HG02981 (cell line): ENCODE measurements at regions not wholly inside any gene's neighbourhood (a gene's known extent, or its start where the extent isn't known, plus 50 kb on each side); places are given as distances from the start of the nearest gene placed in this dataset.
"Not testable (repeated sequence)": the region's sequence is repeated elsewhere in the genome, so short reads cannot be mapped to it uniquely, and the experiment has no call there.

Source experiments
- ATAC-seq: cut with Tn5 transposase; IDR thresholded peaks from one replicate; pipeline ENCODE4 v1.9.1; 2021; ENCODE audit warnings: mild to moderate bottlenecking, moderate library complexity; ENCODE audit not compliant: unreplicated experiment

GRCh38 chr1:58204284-58204683 lies 342.2 kb downstream of the OMA1 start:
- ATAC-seq, result no peak

DNA sequence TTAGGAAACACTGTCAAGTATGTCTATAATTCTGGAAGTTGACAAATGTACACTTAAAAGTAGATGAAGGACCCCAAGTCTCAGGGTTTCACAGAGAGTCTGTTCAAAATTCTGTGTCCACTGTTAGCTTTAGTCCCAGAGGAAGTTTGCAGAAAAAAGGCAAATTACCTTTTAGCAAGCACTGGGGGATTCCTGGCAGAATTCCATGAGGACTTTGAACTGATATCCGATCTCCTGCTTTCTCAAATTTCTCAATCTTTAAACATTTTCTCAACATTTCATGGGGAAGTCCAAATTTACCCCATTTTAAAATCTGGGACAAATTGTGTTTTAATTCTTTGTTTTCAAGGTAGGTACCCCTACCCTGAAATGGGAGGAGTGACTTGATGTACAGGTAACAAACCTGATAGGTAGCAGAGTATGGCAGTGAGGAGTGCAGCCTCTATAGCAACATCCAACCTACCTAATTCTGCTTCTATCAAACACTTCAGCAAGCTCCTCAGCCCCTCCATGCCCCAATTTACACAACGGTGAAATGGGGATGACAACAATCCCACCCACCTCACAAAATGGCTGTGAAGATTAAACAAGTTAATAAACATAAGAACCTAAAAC lies 344.9 kb downstream of the OMA1 start:
- no peak for ATAC-seq

GRCh38 chr1:58200437-58200836 lies 346.1 kb downstream of the OMA1 start:
- no peak for ATAC-seq

- no peak for ATAC-seq
Observed at GRCh38 chr1:58197811-58198210, 348.7 kb downstream of the OMA1 start.

DNA sequence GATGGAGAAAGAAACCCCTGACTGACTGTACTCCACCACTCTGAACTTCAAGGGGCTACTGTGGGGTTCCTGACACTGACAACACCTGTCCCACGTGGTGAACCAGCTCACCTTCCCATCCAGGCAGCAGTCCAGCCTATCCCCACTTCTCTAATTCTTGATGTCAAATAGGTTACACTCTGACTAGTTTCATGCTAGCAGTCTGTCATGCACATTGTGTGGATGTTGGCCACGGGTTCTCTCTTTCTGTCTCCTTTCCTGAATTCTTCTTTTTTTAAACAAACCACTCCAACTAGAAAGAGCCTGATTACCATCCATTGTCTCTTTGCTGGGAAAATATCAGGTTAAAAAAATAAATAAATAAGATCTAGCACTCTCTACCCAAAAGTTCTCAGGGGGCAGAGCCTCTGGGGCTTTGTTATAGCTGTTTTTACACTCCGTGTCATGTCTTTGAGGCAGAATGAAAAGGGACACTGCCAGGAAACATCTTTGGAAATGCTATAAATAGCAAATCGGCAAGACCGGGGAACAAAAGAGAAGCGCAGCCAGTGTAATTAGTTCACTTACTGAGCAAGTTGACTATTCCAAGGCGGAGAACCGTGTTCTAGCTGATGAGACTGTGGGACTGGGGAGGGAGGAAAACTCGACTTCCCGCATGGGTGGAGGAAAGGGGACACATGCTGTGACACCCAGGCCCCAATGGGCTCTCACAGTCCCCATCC lies 356.1 kb downstream of the OMA1 start:
- ATAC-seq, result no peak

DNA sequence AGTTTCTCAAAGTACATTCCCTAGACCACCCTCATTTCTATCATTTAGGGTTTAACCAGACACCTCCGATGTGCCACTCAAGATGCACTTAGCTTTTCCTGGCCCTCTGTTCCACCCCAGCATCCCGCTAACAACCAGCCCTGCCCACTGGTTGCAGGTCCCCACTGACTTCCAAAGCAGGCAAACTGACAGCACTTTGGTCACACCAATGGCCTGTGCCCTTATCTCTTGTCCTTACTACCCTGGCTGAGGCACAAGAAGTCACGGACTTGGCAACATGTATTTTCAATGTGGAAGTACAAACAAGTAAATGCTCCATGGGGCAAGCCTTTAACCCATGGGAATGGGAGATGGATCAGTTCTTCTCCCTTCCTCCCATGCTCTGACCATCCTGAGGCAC lies 357.1 kb downstream of the OMA1 start:
- no peak for ATAC-seq

GRCh38 chr1:58183286-58183685 lies 363.2 kb downstream of the OMA1 start:
- no peak for ATAC-seq

DNA sequence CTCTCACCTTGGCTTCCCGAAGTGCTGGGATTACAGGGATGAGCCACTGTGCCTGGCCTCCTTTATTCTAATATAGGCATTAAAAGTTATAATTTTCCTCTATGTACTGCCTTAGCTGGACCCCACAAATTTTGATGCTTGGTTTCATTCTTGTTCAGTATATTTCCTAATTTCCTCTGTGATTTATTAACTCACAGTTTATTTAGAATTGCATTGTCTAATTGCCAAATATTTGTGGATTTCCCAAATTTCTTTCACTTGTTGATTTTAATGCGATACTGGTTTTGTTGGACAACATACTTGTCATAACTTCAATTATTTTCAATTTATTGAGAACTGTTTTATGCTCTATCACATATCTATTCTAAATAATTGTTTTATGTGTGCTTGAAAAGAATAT lies 366.0 kb downstream of the OMA1 start:
- no peak for ATAC-seq

GRCh38 chr1:58169160-58169559 lies 377.4 kb downstream of the OMA1 start:
- not testable (repeated sequence) for ATAC-seq

DNA sequence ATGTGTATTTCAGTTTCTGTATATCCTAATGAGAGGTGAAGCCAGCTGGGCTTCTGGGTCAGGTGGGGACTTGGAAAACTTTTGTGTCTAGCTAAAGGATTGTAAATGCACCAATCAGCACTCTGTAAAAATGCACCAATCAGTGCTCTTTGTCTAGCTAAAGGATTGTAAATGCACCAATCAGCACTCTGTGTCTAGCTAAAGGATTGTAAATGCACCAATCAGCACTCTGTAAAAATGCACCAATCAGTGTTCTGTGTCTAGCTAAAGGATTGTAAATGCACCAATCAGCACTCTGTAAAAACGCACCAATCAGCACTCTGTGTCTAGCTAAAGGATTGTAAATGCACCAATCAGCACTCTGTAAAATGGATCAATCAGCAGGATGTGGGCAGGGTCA lies 379.4 kb downstream of the OMA1 start:
- ATAC-seq, result not testable (repeated sequence)

DNA sequence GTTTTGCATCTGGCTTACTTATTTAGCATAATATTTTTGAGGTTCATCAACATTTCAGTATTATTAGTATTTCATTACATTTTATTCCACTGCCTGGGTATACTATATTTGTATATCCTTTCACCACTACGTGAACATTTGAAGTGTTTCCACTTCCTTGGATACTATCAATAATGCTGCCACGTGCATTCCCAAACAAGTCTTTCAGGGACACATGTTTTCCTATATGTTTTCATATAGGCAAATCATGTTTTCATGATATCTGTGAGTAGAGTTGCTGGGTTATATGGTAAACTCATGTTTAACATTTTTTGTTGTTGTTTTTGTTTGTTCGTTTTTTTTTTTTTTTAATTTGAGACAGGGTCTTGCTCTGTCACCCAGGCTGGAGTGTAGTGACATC lies 380.1 kb downstream of the OMA1 start:
- ATAC-seq, result no peak

- no peak for ATAC-seq
Observed at GRCh38 chr1:58165073-58165472, 381.5 kb downstream of the OMA1 start.

- ATAC-seq, result peak; percentile 60
Observed at GRCh38 chr1:58162952-58163550, 383.5 kb downstream of the OMA1 start.

- ATAC-seq, result no peak
Observed at GRCh38 chr1:58159434-58159830, 387.1 kb downstream of the OMA1 start.

DNA sequence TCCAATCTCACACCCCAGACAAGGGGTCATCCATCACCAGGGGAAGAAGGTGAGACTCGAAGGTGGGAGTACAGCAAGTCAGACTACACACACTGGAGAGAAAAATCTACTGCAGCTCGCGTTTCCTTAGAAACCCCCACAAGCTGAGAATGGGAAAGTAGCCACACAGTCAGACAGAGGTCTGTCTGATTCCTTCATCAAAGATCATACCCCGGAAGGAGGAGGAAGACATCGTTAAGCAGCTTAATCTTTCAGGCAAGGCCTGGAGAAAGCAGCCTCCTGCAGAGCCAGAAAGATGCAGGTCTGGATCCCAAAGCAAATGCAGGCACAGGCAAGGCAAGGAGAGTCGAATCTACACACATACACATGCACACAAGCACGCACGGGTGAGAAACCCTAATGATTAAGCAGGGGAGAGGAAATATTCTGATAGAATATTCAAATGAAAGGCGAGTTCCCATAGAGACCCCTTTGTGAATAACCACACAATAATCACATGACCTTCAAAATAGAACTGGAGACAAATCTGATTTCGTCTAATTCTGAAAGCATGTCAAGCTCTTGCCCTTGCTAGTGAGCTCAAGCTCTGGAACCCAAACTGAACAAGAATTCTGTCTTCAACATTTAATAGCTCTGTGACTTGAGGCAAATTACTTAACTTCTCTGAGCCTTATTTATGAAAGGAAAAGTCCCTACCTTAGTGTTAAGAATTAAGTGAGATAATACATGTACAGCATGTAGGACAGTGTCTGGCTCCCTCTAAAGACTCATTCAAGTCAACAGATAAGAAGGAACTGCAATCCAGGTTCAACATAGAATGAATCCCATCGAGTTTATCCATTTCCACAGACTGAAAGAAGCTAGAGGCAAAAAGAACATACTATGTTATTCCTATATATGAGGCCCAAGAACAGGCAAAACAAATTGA lies 387.8 kb downstream of the OMA1 start:
- no peak for ATAC-seq

DNA sequence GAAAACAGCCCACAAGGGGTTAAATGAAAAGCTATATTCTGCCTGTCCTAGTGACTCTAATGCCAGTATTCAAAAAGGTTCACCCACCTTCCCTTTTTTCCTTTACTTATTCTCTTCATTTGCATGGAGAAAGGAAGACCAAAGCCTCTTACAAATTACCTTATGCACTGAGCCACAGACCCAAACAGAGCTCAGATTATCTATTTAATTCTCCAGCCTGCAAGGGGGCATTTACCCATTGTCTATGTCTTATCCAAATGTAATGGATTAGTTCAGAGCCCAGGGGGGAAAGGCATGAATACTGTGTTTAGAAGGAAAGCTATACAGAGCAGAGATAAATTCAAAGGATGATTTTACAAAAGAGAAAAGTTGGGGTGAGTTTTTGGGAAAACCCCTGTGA lies 388.5 kb downstream of the OMA1 start:
- no peak for ATAC-seq

GRCh38 chr1:58157256-58157655 lies 389.3 kb downstream of the OMA1 start:
- no peak for ATAC-seq

- no peak for ATAC-seq
Observed at GRCh38 chr1:58156831-58157230, 389.7 kb downstream of the OMA1 start.

DNA sequence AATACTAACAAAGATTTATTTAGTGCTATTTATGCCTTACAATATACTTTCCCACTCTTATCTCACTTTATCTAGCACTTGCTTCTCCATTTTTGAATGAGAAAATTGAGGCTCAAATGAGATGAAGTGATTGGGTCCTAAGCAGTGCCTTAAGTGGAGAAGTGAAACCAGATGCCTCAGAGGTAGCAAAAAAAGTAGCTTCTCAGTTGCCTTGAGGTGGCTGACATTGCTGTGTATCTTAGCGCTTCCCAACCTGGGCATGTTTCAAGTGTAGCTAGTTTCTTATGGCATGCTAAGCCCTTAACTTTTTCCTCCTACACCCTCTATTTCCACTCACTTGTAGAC lies 390.4 kb downstream of the OMA1 start:
- ATAC-seq, result no peak

- ATAC-seq, result no peak
Observed at GRCh38 chr1:58155418-58156123, 391.0 kb downstream of the OMA1 start.

GRCh38 chr1:58154256-58154655 lies 392.3 kb downstream of the OMA1 start:
- no peak for ATAC-seq
